AG09309 (cell line): ENCODE measurements at regions not wholly inside any gene's neighbourhood (a gene's known extent, or its start where the extent isn't known, plus 50 kb on each side); places are given as distances from the start of the nearest gene placed in this dataset.
"Not testable (repeated sequence)": the region's sequence is repeated elsewhere in the genome, so short reads cannot be mapped to it uniquely, and the experiment has no call there.

Experiments used
- DNase-seq: peaks from one replicate; pipeline ENCODE4 v3.0.0-alpha.2; 2010; ENCODE audit warnings: low read depth
- H3K4me3 ChIP-seq: 2 replicates; pipeline ENCODE4 v1.5.1; 2011; ENCODE audit warnings: mild to moderate bottlenecking, low read depth, low read length, moderate library complexity; ENCODE audit not compliant: control insufficient read depth
- CTCF ChIP-seq: IDR thresholded peaks from 2 replicates; pipeline ENCODE4 v1.5.1; 2011; ENCODE audit warnings: mild to moderate bottlenecking, low read depth, low read length, inconsistent platforms; ENCODE audit not compliant: insufficient read depth, control insufficient read depth; ENCODE audit errors: missing control alignments

GRCh38 chr7:138185132-138185908 is 109.1 kb downstream of the AKR1D1 start:
- no peak overlapping the region for H3K4me3 ChIP-seq
- no peak for TF ChIP-seq CTCF
- DNase-seq = no peak

- DNase-seq = peak; percentile 1
- no peak for TF ChIP-seq CTCF
- H3K4me3 ChIP-seq = no peak overlapping the region
These were observed 110.7 kb downstream of the AKR1D1 start for GRCh38 chr7:138186951-138187351.

GRCh38 chr7:138188290-138188858 is 112.1 kb downstream of the AKR1D1 start:
- no peak overlapping the region for H3K4me3 ChIP-seq
- DNase-seq = no peak
- TF ChIP-seq CTCF = no peak

- H3K4me3 ChIP-seq = no peak overlapping the region
- no peak for TF ChIP-seq CTCF
These were observed 118.3 kb downstream of the AKR1D1 start for GRCh38 chr7:138194567-138194966.

GRCh38 chr7:138195151-138195571 is 118.9 kb downstream of the AKR1D1 start:
- DNase-seq = no peak
- no peak overlapping the region for H3K4me3 ChIP-seq
- TF ChIP-seq CTCF = no peak

More at GRCh38 chr7:138194567-138194966, 118.3 kb downstream of the AKR1D1 start:
- no peak for DNase-seq

- H3K4me3 ChIP-seq, DNase-seq: not testable (repeated sequence)
These were observed 120.3 kb downstream of the AKR1D1 start for GRCh38 chr7:138196503-138196946.
